WTC11 (cell line): ENCODE measurements at regions not wholly inside any gene's neighbourhood (a gene's known extent, or its start where the extent isn't known, plus 50 kb on each side); places are given as distances from the start of the nearest gene placed in this dataset.

Experiments
- ATAC-seq: fragments of 200-7000 bp; cut with Tn5 transposase; 2 replicates; pipeline ENCODE4 v1.10.0; 2021; ENCODE audit warnings: mild to moderate bottlenecking, moderate library complexity
- CTCF ChIA-PET: fragments of 300-600 bp; sonication (Branson Sonifier 250); formaldehyde crosslinking; loops from one replicate; lab custom pipeline; 2021; ENCODE audit warnings: antibody characterized with exemption; lab: Charles Lee
- POLR2A ChIA-PET: fragments of 350-600 bp; sonication (Branson Sonifier 250); formaldehyde crosslinking; loops from one replicate; lab custom pipeline; 2021; ENCODE audit warnings: antibody characterized with exemption; lab: Charles Lee
- DNase-seq: peaks from one replicate; pipeline ENCODE4 v3.0.0; 2021; ENCODE audit warnings: low spot score
- H3K27ac Mint-ChIP-seq: 2 replicates; pipeline ENCODE4 v1.8.0; 2021; ENCODE audit warnings: mixed read lengths
- H3K27me3 Mint-ChIP-seq: 2 replicates; pipeline ENCODE4 v1.8.0; 2021; ENCODE audit warnings: low read depth, mild to moderate bottlenecking, moderate library complexity, mixed read lengths
- H3K36me3 Mint-ChIP-seq: 2 replicates; pipeline ENCODE4 v1.8.0; 2021; ENCODE audit warnings: mixed read lengths
- H3K4me1 Mint-ChIP-seq: 2 replicates; pipeline ENCODE4 v1.8.0; 2022; ENCODE audit warnings: mixed read lengths
- H3K4me3 Mint-ChIP-seq: 2 replicates; pipeline ENCODE4 v1.8.0; 2021; ENCODE audit warnings: mild to moderate bottlenecking, moderate library complexity, mixed read lengths
- H3K9me3 Mint-ChIP-seq: 2 replicates; pipeline ENCODE4 v1.8.0; 2021; ENCODE audit warnings: mixed read lengths
- ESRRA ChIP-seq: sonication (generic); formaldehyde crosslinking; IDR thresholded peaks from 2 replicates; pipeline ENCODE4 v1.8.1; 2022; ENCODE audit warnings: mild to moderate bottlenecking, missing genetic modification reagents, borderline replicate concordance
- HMGA2 ChIP-seq: fragments of 250-450 bp; sonication (Bioruptor Pico); IDR thresholded peaks from 2 replicates; pipeline ENCODE4 v1.4.0; 2021; ENCODE audit warnings: mild to moderate bottlenecking, moderate library complexity
- MXD4 ChIP-seq: fragments of 250-450 bp; sonication (Bioruptor Pico); IDR thresholded peaks from 2 replicates; pipeline ENCODE4 v1.8.0; 2021; ENCODE audit warnings: mild to moderate bottlenecking, moderate library complexity, borderline replicate concordance
- NR1H2 ChIP-seq: sonication (generic); formaldehyde crosslinking; IDR thresholded peaks from 2 replicates; pipeline ENCODE4 v1.9.0; 2021; ENCODE audit warnings: mild to moderate bottlenecking, moderate library complexity, missing genetic modification reagents
- OVOL2 ChIP-seq: fragments of 250-450 bp; sonication (Bioruptor Pico); IDR thresholded peaks from 2 replicates; pipeline ENCODE4 v1.9.0; 2021; ENCODE audit warnings: mild to moderate bottlenecking, borderline replicate concordance
- RORB ChIP-seq: fragments of 250-450 bp; sonication (Bioruptor Pico); IDR thresholded peaks from 2 replicates; pipeline ENCODE4 v1.9.0; 2021; ENCODE audit warnings: mild to moderate bottlenecking
- TP53 ChIP-seq: sonication (generic); formaldehyde crosslinking; IDR thresholded peaks from 2 replicates; pipeline ENCODE4 v1.8.1; 2023; ENCODE audit warnings: mild to moderate bottlenecking, missing genetic modification reagents
- ZNF317 ChIP-seq: sonication (generic); formaldehyde crosslinking; IDR thresholded peaks from 2 replicates; pipeline ENCODE4 v1.8.1; 2023; ENCODE audit warnings: low read depth, mild to moderate bottlenecking, moderate library complexity, missing genetic modification reagents, borderline replicate concordance
- ZNF423 ChIP-seq: fragments of 250-450 bp; sonication (Bioruptor Pico); IDR thresholded peaks from 2 replicates; pipeline ENCODE4 v2.1.2; 2022; ENCODE audit warnings: mild to moderate bottlenecking, moderate library complexity
- TF ChIP-seq, protein P1 (sequence below): fragments of 250-450 bp; sonication (Bioruptor Pico); IDR thresholded peaks from 2 replicates; pipeline ENCODE4 v1.8.0; 2021; ENCODE audit warnings: mild to moderate bottlenecking
- TF ChIP-seq, protein P2 (sequence below): sonication (generic); formaldehyde crosslinking; IDR thresholded peaks from 2 replicates; pipeline ENCODE4 v1.8.0; 2023; ENCODE audit warnings: missing genetic modification reagents, mild to moderate bottlenecking, borderline replicate concordance
- TF ChIP-seq, protein P3 (sequence below): fragments of 250-450 bp; sonication (Bioruptor Pico); IDR thresholded peaks from 2 replicates; pipeline ENCODE4 v2.1.2; 2022; ENCODE audit warnings: mild to moderate bottlenecking, moderate library complexity
- TF ChIP-seq, protein P4 (sequence below): sonication (generic); formaldehyde crosslinking; IDR thresholded peaks from 2 replicates; pipeline ENCODE4 v1.8.1; 2023; ENCODE audit warnings: mild to moderate bottlenecking, missing genetic modification reagents, moderate library complexity
- TF ChIP-seq, protein P5 (sequence below): sonication (generic); formaldehyde crosslinking; IDR thresholded peaks from 2 replicates; pipeline ENCODE4 v1.8.0; 2022; ENCODE audit warnings: mild to moderate bottlenecking, missing genetic modification reagents
- TF ChIP-seq, protein P6 (sequence below): sonication (generic); formaldehyde crosslinking; conservative IDR thresholded peaks from 2 replicates; pipeline ENCODE4 v1.8.1; 2022; ENCODE audit warnings: mild to moderate bottlenecking, missing genetic modification reagents
- TF ChIP-seq, protein P7 (sequence below): sonication (generic); formaldehyde crosslinking; IDR thresholded peaks from 2 replicates; pipeline ENCODE4 v1.8.1; 2022; ENCODE audit warnings: missing genetic modification reagents, borderline replicate concordance
- TF ChIP-seq, protein P8 (sequence below): sonication (generic); formaldehyde crosslinking; IDR thresholded peaks from 2 replicates; pipeline ENCODE4 v1.8.1; 2023; ENCODE audit warnings: mild to moderate bottlenecking, missing genetic modification reagents, moderate library complexity
- TF ChIP-seq, protein P9 (sequence below): sonication (generic); formaldehyde crosslinking; IDR thresholded peaks from 2 replicates; pipeline ENCODE4 v1.8.1; 2023; ENCODE audit warnings: mild to moderate bottlenecking, missing genetic modification reagents

DNA sequence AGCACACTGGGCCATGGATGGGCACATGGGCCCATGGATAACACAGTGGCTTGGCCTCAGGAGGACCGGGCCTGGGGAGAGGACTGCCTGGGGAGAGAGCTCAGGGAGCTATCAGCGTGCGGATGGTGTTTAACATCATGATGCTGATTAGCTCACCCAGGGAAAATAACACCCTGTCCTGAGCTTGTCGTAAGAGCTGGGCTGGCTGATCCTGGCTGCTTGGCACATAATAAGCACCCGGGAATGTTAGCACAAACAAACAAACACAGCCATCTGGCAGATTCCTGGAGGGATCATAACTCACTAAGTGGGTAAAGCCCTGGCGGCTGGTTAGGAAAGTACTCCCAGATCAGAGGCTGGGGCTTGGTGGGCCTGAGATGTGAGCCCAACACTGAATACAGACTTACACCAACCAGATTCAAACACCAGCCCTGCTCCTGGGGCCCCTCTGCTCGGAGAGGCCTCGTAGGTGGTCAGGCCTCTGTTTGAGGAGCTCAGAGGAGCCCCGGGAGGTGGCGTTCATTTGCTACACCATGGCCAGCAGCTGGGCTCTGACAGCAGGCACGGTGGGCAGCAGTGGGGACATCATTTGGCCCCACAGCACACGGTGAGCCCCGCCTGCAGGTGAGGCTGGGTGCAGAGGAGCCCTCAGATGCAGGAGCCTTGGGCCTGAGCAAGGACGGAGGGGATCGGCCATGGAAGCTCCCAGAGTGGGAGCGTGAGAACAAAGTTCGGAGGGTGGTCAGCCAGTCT, 193.4 kb upstream of the HDAC4 start (continued):
- TF ChIP-seq, protein P1, sequence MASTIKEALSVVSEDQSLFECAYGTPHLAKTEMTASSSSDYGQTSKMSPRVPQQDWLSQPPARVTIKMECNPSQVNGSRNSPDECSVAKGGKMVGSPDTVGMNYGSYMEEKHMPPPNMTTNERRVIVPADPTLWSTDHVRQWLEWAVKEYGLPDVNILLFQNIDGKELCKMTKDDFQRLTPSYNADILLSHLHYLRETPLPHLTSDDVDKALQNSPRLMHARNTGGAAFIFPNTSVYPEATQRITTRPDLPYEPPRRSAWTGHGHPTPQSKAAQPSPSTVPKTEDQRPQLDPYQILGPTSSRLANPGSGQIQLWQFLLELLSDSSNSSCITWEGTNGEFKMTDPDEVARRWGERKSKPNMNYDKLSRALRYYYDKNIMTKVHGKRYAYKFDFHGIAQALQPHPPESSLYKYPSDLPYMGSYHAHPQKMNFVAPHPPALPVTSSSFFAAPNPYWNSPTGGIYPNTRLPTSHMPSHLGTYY (CRISPR knock-in tag): no peak
- TF ChIP-seq, protein P2, sequence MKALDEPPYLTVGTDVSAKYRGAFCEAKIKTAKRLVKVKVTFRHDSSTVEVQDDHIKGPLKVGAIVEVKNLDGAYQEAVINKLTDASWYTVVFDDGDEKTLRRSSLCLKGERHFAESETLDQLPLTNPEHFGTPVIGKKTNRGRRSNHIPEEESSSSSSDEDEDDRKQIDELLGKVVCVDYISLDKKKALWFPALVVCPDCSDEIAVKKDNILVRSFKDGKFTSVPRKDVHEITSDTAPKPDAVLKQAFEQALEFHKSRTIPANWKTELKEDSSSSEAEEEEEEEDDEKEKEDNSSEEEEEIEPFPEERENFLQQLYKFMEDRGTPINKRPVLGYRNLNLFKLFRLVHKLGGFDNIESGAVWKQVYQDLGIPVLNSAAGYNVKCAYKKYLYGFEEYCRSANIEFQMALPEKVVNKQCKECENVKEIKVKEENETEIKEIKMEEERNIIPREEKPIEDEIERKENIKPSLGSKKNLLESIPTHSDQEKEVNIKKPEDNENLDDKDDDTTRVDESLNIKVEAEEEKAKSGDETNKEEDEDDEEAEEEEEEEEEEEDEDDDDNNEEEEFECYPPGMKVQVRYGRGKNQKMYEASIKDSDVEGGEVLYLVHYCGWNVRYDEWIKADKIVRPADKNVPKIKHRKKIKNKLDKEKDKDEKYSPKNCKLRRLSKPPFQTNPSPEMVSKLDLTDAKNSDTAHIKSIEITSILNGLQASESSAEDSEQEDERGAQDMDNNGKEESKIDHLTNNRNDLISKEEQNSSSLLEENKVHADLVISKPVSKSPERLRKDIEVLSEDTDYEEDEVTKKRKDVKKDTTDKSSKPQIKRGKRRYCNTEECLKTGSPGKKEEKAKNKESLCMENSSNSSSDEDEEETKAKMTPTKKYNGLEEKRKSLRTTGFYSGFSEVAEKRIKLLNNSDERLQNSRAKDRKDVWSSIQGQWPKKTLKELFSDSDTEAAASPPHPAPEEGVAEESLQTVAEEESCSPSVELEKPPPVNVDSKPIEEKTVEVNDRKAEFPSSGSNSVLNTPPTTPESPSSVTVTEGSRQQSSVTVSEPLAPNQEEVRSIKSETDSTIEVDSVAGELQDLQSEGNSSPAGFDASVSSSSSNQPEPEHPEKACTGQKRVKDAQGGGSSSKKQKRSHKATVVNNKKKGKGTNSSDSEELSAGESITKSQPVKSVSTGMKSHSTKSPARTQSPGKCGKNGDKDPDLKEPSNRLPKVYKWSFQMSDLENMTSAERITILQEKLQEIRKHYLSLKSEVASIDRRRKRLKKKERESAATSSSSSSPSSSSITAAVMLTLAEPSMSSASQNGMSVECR (CRISPR knock-in tag): no peak
- TF ChIP-seq, protein P3, sequence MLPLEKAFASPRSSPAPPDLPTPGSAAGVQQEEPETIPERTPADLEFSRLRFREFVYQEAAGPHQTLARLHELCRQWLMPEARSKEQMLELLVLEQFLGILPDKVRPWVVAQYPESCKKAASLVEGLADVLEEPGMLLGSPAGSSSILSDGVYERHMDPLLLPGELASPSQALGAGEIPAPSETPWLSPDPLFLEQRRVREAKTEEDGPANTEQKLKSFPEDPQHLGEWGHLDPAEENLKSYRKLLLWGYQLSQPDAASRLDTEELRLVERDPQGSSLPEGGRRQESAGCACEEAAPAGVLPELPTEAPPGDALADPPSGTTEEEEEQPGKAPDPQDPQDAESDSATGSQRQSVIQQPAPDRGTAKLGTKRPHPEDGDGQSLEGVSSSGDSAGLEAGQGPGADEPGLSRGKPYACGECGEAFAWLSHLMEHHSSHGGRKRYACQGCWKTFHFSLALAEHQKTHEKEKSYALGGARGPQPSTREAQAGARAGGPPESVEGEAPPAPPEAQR: no peak
- TF ChIP-seq HMGA2 (CRISPR knock-in tag): no peak
- TF ChIP-seq, protein P4, sequence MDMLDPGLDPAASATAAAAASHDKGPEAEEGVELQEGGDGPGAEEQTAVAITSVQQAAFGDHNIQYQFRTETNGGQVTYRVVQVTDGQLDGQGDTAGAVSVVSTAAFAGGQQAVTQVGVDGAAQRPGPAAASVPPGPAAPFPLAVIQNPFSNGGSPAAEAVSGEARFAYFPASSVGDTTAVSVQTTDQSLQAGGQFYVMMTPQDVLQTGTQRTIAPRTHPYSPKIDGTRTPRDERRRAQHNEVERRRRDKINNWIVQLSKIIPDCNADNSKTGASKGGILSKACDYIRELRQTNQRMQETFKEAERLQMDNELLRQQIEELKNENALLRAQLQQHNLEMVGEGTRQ (CRISPR knock-in tag): no peak
- TF ChIP-seq, protein P5, sequence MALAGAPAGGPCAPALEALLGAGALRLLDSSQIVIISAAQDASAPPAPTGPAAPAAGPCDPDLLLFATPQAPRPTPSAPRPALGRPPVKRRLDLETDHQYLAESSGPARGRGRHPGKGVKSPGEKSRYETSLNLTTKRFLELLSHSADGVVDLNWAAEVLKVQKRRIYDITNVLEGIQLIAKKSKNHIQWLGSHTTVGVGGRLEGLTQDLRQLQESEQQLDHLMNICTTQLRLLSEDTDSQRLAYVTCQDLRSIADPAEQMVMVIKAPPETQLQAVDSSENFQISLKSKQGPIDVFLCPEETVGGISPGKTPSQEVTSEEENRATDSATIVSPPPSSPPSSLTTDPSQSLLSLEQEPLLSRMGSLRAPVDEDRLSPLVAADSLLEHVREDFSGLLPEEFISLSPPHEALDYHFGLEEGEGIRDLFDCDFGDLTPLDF (CRISPR knock-in tag): no peak
- TF ChIP-seq, protein P6, sequence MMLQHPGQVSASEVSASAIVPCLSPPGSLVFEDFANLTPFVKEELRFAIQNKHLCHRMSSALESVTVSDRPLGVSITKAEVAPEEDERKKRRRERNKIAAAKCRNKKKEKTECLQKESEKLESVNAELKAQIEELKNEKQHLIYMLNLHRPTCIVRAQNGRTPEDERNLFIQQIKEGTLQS (CRISPR knock-in tag): no peak
- TF ChIP-seq ZNF317: no peak

DNA sequence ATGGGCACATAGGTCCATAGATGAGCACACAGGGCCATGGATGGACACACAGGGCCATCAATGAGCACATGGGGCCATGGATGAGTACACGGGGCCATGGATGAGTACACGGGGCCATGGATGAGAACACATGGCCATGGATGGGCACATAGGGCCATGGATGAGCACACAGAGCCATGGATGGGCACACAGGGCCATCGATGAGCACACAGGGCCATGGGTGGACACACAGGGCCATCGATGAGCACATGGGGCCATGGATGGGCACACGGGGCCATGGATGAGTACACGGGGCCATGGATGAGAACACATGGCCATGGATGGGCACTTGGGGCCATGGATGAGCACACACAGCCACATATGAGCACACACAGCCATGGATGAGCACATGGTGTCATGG, 192.6 kb upstream of the HDAC4 start:
- ChIA-PET POLR2A (no interaction called here), CTCF (interaction anchor here (0.6 kb wide), 1 partner anchor 292 kb away, joined by 3 read pairs; no protein-coding TSS in a partner anchor)
- H3K4me3 Mint-ChIP-seq: no peak overlapping the region
- DNase-seq (no peak), ATAC-seq (no peak)
- no peaks in the 10 kb centered on the region for H3K4me1 Mint-ChIP-seq
- H3K36me3 Mint-ChIP-seq: peaks cover 12% of the 10 kb centered on the region
- H3K9me3 Mint-ChIP-seq: peaks cover 21% of the 10 kb centered on the region
- no peaks in the 10 kb centered on the region; the same call in 1 of the 2 replicates for H3K27me3 Mint-ChIP-seq
- no peak overlapping the region for H3K27ac Mint-ChIP-seq
- TF ChIP-seq RORB (no peak), NR1H2 (CRISPR knock-in tag) (no peak), ZNF423 (CRISPR knock-in tag) (no peak), ESRRA (CRISPR knock-in tag) (no peak), OVOL2 (CRISPR knock-in tag) (no peak), MXD4 (CRISPR knock-in tag) (no peak), TP53 (CRISPR knock-in tag) (no peak)
- TF ChIP-seq, protein P4 (CRISPR knock-in tag): no peak
- TF ChIP-seq, protein P7, sequence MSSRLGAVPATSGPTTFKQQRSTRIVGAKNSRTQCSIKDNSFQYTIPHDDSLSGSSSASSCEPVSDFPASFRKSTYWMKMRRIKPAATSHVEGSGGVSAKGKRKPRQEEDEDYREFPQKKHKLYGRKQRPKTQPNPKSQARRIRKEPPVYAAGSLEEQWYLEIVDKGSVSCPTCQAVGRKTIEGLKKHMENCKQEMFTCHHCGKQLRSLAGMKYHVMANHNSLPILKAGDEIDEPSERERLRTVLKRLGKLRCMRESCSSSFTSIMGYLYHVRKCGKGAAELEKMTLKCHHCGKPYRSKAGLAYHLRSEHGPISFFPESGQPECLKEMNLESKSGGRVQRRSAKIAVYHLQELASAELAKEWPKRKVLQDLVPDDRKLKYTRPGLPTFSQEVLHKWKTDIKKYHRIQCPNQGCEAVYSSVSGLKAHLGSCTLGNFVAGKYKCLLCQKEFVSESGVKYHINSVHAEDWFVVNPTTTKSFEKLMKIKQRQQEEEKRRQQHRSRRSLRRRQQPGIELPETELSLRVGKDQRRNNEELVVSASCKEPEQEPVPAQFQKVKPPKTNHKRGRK (CRISPR knock-in tag): no peak
- TF ChIP-seq, protein P8, sequence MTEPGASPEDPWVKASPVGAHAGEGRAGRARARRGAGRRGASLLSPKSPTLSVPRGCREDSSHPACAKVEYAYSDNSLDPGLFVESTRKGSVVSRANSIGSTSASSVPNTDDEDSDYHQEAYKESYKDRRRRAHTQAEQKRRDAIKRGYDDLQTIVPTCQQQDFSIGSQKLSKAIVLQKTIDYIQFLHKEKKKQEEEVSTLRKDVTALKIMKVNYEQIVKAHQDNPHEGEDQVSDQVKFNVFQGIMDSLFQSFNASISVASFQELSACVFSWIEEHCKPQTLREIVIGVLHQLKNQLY (CRISPR knock-in tag): no peak
- TF ChIP-seq, protein P9, sequence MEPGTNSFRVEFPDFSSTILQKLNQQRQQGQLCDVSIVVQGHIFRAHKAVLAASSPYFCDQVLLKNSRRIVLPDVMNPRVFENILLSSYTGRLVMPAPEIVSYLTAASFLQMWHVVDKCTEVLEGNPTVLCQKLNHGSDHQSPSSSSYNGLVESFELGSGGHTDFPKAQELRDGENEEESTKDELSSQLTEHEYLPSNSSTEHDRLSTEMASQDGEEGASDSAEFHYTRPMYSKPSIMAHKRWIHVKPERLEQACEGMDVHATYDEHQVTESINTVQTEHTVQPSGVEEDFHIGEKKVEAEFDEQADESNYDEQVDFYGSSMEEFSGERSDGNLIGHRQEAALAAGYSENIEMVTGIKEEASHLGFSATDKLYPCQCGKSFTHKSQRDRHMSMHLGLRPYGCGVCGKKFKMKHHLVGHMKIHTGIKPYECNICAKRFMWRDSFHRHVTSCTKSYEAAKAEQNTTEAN (CRISPR knock-in tag): no peak
